ENCODE measurements at regions not wholly inside any gene's neighbourhood (a gene's known extent, or its start where the extent isn't known, plus 50 kb on each side); places are given as distances from the start of the nearest gene placed in this dataset.
"Not testable (repeated sequence)": the region's sequence is repeated elsewhere in the genome, so short reads cannot be mapped to it uniquely, and the experiment has no call there.

DNA sequence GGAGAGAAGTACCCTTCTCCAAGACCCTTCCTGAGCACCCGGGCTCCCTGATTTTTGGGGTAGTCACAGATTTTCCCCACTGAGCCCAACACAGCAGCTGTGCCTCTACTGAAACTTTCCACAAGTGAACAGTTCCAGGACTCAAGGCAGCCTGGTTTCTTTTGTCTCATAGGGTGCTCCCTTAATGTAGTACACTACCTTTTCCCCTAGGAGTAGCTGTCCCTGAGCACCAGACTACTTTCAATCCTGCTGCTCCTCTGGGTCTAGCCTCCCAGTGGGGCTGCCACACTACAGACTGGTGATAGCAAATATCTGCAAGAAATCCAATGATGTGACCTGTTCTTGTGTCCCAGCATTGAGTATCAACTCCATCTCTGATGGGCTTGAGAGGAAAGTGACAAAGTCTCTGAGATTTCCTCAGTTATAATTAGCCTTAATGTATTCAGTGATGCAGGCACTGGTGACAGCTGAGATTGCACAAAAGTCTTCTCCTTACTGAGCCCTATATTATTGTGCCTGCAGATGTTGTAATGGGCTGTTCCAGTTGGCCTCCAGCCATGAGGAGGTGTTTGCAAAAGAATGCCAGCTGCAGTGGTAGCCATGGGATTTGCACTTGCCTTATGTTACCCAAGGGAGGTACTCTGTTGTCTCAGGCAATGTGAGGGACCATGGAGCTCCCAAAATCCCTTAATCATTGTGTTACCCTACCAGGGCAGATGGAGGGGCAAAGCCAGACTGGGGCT lies 1802.5 kb downstream of the EFNA5 start:
- Histone ChIP-seq H3K27ac (replicated peaks) (no peak overlapping the region), H3K9me3 (replicated peaks) (peaks cover 54% of the 10 kb centered on the region), H3K36me3 (no peaks in the 10 kb centered on the region), H3K4me1 (no peaks in the 10 kb centered on the region), H3K4me3 (no peak overlapping the region), H3K27me3 (ENCODE audit: low read depth) (no peaks in the 10 kb centered on the region)
- intact Hi-C loops (cut with micrococcal nuclease), result no loop called here
- DNase-seq, result no peak
- TF ChIP-seq, protein P1, sequence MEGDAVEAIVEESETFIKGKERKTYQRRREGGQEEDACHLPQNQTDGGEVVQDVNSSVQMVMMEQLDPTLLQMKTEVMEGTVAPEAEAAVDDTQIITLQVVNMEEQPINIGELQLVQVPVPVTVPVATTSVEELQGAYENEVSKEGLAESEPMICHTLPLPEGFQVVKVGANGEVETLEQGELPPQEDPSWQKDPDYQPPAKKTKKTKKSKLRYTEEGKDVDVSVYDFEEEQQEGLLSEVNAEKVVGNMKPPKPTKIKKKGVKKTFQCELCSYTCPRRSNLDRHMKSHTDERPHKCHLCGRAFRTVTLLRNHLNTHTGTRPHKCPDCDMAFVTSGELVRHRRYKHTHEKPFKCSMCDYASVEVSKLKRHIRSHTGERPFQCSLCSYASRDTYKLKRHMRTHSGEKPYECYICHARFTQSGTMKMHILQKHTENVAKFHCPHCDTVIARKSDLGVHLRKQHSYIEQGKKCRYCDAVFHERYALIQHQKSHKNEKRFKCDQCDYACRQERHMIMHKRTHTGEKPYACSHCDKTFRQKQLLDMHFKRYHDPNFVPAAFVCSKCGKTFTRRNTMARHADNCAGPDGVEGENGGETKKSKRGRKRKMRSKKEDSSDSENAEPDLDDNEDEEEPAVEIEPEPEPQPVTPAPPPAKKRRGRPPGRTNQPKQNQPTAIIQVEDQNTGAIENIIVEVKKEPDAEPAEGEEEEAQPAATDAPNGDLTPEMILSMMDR (IDR thresholded peaks at IDR 0.05; ENCODE audit: borderline replicate concordance), result no peak

DNA sequence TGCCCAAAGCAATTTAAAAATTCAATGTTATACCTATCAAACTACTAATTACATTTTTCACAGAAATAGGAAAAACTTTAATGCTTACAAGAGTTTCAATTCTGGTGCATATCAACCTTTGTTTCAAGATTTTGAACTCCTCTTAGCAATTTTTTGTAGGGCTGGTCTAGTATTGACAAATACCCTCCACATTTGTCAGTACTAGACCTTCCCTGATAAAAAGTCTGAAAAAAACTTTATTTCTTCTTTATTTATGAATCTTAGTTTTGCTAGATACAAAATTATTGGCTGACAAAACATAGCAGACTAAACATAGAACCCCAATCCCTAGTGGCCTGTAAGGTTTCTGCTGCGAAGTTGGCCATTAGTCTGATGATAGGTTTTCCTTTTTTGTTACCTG lies 1804.9 kb downstream of the EFNA5 start:
- no peak for DNase-seq
- intact Hi-C loops (cut with micrococcal nuclease), result no loop called here
- TF ChIP-seq, protein P1 (IDR thresholded peaks at IDR 0.05; ENCODE audit: borderline replicate concordance), result no peak
- Histone ChIP-seq H3K36me3 (no peaks in the 10 kb centered on the region), H3K27me3 (ENCODE audit: low read depth) (no peaks in the 10 kb centered on the region), H3K4me3 (no peak overlapping the region), H3K27ac (replicated peaks) (no peak overlapping the region), H3K4me1 (no peaks in the 10 kb centered on the region), H3K9me3 (replicated peaks) (peaks cover 52% of the 10 kb centered on the region)

DNA sequence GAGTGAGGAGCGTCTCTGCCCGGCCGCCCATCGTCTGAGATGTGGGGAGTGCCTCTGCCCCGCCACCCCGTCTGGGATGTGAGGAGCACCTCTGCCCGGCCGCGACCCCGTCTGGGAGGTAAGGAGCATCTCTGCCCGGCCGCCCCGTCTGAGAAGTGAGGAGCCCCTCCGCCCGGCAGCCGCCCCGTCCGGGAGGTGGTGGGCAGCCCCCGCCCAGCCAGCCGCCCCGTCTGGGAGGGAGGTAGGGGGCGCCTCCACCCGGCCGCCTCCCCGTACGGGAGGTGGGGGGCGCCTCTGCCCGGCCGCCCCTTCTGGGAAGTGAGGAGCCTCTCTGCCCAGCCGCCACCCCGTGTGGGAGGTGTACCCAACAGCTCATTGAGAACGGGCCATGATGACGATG lies 1811.4 kb downstream of the EFNA5 start:
- H3K9me3 ChIP-seq (replicated peaks), result peaks cover 25% of the 10 kb centered on the region
- H3K4me1 ChIP-seq; intact Hi-C loops (cut with micrococcal nuclease); H3K36me3 ChIP-seq; DNase-seq; H3K4me3 ChIP-seq; H3K27me3 ChIP-seq (ENCODE audit: low read depth); H3K27ac ChIP-seq (replicated peaks): not testable (repeated sequence)

DNA sequence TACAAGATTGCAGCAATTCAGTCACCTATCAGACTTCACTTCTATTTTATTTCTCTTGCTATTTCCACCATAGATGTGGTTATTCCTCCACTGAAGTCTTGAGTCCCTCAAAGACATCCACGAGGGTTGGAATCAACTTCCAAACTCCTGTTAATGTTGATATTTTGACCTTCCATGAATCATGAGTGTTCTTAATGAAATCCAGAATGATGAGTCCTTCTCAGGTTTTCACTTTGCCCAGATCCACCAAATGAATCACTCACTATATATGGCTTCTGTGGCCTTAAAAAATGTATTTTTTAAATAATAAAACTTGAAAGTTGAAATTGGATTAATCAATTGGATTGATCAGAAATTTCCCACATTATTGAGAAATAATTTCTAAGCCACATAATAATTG lies 1821.0 kb downstream of the EFNA5 start:
- Histone ChIP-seq H3K27ac (replicated peaks) (no peak overlapping the region), H3K36me3 (no peaks in the 10 kb centered on the region), H3K4me1 (no peaks in the 10 kb centered on the region), H3K27me3 (ENCODE audit: low read depth) (no peaks in the 10 kb centered on the region), H3K9me3 (replicated peaks) (no peaks in the 10 kb centered on the region), H3K4me3 (no peak overlapping the region)
- DNase-seq, result no peak
- TF ChIP-seq, protein P1 (IDR thresholded peaks at IDR 0.05; ENCODE audit: borderline replicate concordance), result no peak
- intact Hi-C loops (cut with micrococcal nuclease), result no loop called here

DNA sequence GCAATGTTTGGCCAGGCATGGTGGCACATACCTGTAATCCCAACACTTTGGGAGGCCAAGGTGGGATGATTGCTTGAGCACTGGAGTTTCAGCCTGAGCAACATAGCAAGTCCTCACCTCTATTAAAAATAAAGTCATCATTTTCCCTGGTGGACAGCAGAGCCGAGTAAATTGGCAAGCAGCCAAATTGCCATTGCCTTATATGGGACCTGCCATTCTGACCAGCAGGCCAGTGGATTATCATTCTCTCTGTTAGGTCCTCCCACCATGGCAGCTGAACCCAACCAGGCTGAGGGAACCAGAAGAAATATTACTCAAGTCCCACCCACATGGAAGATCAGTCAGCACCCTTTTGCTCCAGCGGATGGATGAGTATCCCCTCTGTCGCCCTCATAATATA lies 1829.9 kb downstream of the EFNA5 start:
- Histone ChIP-seq H3K9me3 (replicated peaks) (peaks cover 8% of the 10 kb centered on the region), H3K27me3 (ENCODE audit: low read depth) (no peaks in the 10 kb centered on the region), H3K36me3 (no peaks in the 10 kb centered on the region), H3K4me1 (no peaks in the 10 kb centered on the region), H3K27ac (replicated peaks) (no peak overlapping the region), H3K4me3 (no peak overlapping the region)
- DNase-seq, result no peak
- intact Hi-C loops (cut with micrococcal nuclease), result no loop called here
- TF ChIP-seq, protein P1 (IDR thresholded peaks at IDR 0.05; ENCODE audit: borderline replicate concordance), result no peak

DNA sequence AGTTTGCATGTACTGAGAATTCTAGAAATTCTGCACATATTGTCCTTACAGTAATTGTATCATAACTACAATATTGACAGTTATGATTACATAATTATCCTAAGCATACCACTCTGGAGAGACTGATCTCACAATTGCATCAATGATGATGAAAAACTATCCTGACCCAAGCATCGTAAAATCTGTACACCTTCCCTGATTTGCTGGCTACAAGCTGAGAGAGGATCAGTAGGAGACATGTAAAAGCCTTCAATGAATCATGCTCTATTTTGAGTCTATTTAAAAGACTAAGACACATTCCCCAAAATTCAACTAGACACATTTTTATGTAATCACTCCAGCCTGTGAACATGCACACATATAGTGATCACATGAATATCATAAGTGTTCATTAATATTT lies 1833.8 kb downstream of the EFNA5 start:
- intact Hi-C loops (cut with micrococcal nuclease), result no loop called here
- no peak overlapping the region for H3K4me3 ChIP-seq
- peaks cover 8% of the 10 kb centered on the region for H3K9me3 ChIP-seq (replicated peaks)
- no peaks in the 10 kb centered on the region for H3K36me3 ChIP-seq
- DNase-seq, result no peak
- H3K4me1 ChIP-seq, result no peaks in the 10 kb centered on the region
- TF ChIP-seq, protein P1 (IDR thresholded peaks at IDR 0.05; ENCODE audit: borderline replicate concordance), result no peak
- no peak overlapping the region for H3K27ac ChIP-seq (replicated peaks)
- no peaks in the 10 kb centered on the region for H3K27me3 ChIP-seq (ENCODE audit: low read depth)

All from left ventricle myocardium inferior (tissue), 1 donor.